Right atrium auricular region (tissue), 2 donors: ENCODE measurements at regions not wholly inside any gene's neighbourhood (a gene's known extent, or its start where the extent isn't known, plus 50 kb on each side); places are given as distances from the start of the nearest gene placed in this dataset.

Experiments used
- DNase-seq: peaks from one replicate; pipeline ENCODE4 v3.0.0-alpha.2; 2019; ENCODE audit warnings: low spot score
- H3K27ac ChIP-seq, 2 donors: fragments of 200-600 bp; sonication (generic); 1 replicate in 1 of 2; 2 replicates in 1 of 2; pipeline ENCODE4 v1.5.1; 2016 to 2019
- H3K27me3 ChIP-seq, 2 donors: fragments of 200-600 bp; sonication (generic); one replicate each; pipeline versions ENCODE4 v1.5.1 to v1.6.0; 2017 to 2019
- H3K36me3 ChIP-seq: fragments of 200-600 bp; sonication (generic); one replicate; pipeline ENCODE4 v1.5.1; 2016
- H3K4me1 ChIP-seq, 2 donors: fragments of 200-600 bp; sonication (generic); one replicate each; pipeline versions ENCODE4 v1.5.1 to v1.6.0; 2017 to 2019
- H3K4me3 ChIP-seq, 2 donors: fragments of 200-600 bp; sonication (generic); 1 replicate in 1 of 2; 2 replicates in 1 of 2; pipeline ENCODE4 v1.5.1; 2017 to 2019; ENCODE audit warnings: mild to moderate bottlenecking in 1 of 2, moderate library complexity in 1 of 2
- H3K9me3 ChIP-seq, 2 donors: fragments of 200-600 bp; sonication (generic); one replicate each; pipeline ENCODE4 v1.5.1; 2019
- CTCF ChIP-seq, 2 donors: fragments of 200-600 bp; sonication (generic); IDR thresholded peaks; one replicate each; pipeline ENCODE4 v1.5.1; 2019; ENCODE audit warnings: antibody characterized with exemption in 2 of 2

- no peak overlapping the region for H3K4me3 ChIP-seq
- DNase-seq = no peak
- no peaks in the 10 kb centered on the region for H3K27me3 ChIP-seq
- H3K4me1 ChIP-seq = no peaks in the 10 kb centered on the region
- H3K36me3 ChIP-seq = no peaks in the 10 kb centered on the region
- TF ChIP-seq CTCF (IDR thresholded peaks at IDR 0.05) = no peak
- no peaks in the 10 kb centered on the region for H3K9me3 ChIP-seq
- no peak overlapping the region for H3K27ac ChIP-seq
These were observed 87.2 kb downstream of the GPR174 start for GRCh38 chrX:79231662-79232061.
